B cell (primary cell): ENCODE measurements at regions not wholly inside any gene's neighbourhood (a gene's known extent, or its start where the extent isn't known, plus 50 kb on each side); places are given as distances from the start of the nearest gene placed in this dataset.

ENCODE experiments used
- ATAC-seq: fragments of 200-7000 bp; cut with Tn5 transposase; one replicate; pipeline ENCODE4 v1.10.0; 2021; ENCODE audit warnings: low read depth, mild to moderate bottlenecking, moderate number of reproducible peaks, moderate library complexity
- CTCF ChIA-PET: fragments of 350-600 bp; sonication (Branson Sonifier 250); formaldehyde crosslinking; loops from one replicate; lab custom pipeline; 2021; ENCODE audit warnings: antibody characterized with exemption, inconsistent platforms; lab: Charles Lee
- POLR2A ChIA-PET: fragments of 350-600 bp; sonication (Branson Sonifier 250); formaldehyde crosslinking; loops from one replicate; lab custom pipeline; 2021; ENCODE audit warnings: antibody characterized with exemption; lab: Charles Lee
- DNase-seq: peaks from one replicate; pipeline ENCODE4 v3.0.0; 2013
- H2AFZ ChIP-seq: 2 replicates; pipeline ENCODE4 v1.6.1; 2012; ENCODE audit warnings: mild to moderate bottlenecking, low read depth, low read length; ENCODE audit not compliant: insufficient read depth, poor library complexity, severe bottlenecking
- H3K27ac ChIP-seq, 2 donors: 1 replicate in 1 of 2; 2 replicates in 1 of 2; pipeline ENCODE4 v1.5.1; 2012 to 2013; ENCODE audit warnings: low read length in 2 of 2, mild to moderate bottlenecking in 2 of 2, moderate library complexity in 1 of 2
- H3K27me3 ChIP-seq, 4 experiments: fragments of 200-600 bp in 1 of 4; sonication (generic) in 1 of 4; replicated peaks in 1 of 4; 1 replicate in 2 of 4; 2 replicates in 2 of 4; pipeline versions ENCODE4 v1.6.1 to v1.7.0; 2013 to 2016; ENCODE audit warnings: low read length in 3 of 4, mild to moderate bottlenecking in 2 of 4, mixed read lengths in 1 of 4, moderate library complexity in 1 of 4; ENCODE audit not compliant: insufficient read depth in 4 of 4, control insufficient read depth in 3 of 4; ENCODE audit errors: control extremely low read depth in 1 of 4
- H3K36me3 ChIP-seq, 2 experiments: replicated peaks in 1 of 2; 1 replicate in 1 of 2; 2 replicates in 1 of 2; pipeline versions ENCODE4 v1.6.1 to v1.7.1; 2013; ENCODE audit warnings: low read length in 1 of 2; ENCODE audit not compliant: insufficient read depth in 2 of 2, control insufficient read depth in 1 of 2; ENCODE audit errors: control extremely low read depth in 1 of 2, extremely low read depth in 1 of 2
- H3K4me1 ChIP-seq, 2 donors: fragments of 200-600 bp in 1 of 2; sonication (generic) in 1 of 2; 1 replicate in 1 of 2; 2 replicates in 1 of 2; pipeline versions ENCODE4 v1.5.1 to v1.6.1; 2013 to 2017; ENCODE audit warnings: low read length in 2 of 2; ENCODE audit not compliant: control insufficient read depth in 2 of 2, insufficient read depth in 2 of 2
- H3K4me2 ChIP-seq: replicated peaks from 2 replicates; pipeline ENCODE3; 2012; ENCODE audit warnings: mild to moderate bottlenecking, low read depth, low read length; ENCODE audit not compliant: poor library complexity, severe bottlenecking
- H3K4me3 ChIP-seq, 5 experiments: fragments of 200-600 bp in 1 of 5; sonication (generic) in 1 of 5; 1 replicate in 3 of 5; 2 replicates in 2 of 5; pipeline versions ENCODE4 v1.5.1 to v1.7.0; 2011 to 2016; ENCODE audit warnings: low read length in 4 of 5, mild to moderate bottlenecking in 4 of 5, low read depth in 2 of 5, control low read depth in 1 of 5, moderate library complexity in 1 of 5; ENCODE audit not compliant: insufficient read depth in 1 of 5; ENCODE audit errors: control extremely low read depth in 1 of 5, extremely low read depth in 1 of 5
- H3K79me2 ChIP-seq: fragments of 200-600 bp; sonication (generic); one replicate; pipeline ENCODE4 v1.6.0; 2016; ENCODE audit warnings: low read length; ENCODE audit not compliant: control insufficient read depth, insufficient read depth
- H3K9ac ChIP-seq: fragments of 200-600 bp; sonication (generic); 2 replicates; pipeline ENCODE4 v1.6.1; 2017; ENCODE audit warnings: mild to moderate bottlenecking, low read length, moderate library complexity
- H3K9me3 ChIP-seq, 3 donors: one replicate each; pipeline versions ENCODE4 v1.6.1 to v1.7.1; 2013; ENCODE audit warnings: low read length in 2 of 3; ENCODE audit not compliant: control insufficient read depth in 2 of 3, insufficient read depth in 1 of 3; ENCODE audit errors: control extremely low read depth in 1 of 3
- H4K20me1 ChIP-seq: 2 replicates; pipeline ENCODE4 v1.6.0; 2012; ENCODE audit warnings: mild to moderate bottlenecking, low read length; ENCODE audit not compliant: insufficient read depth, control insufficient read depth, poor library complexity, severe bottlenecking
- H3K27ac Mint-ChIP-seq: one replicate; pipeline ENCODE4 v1.8.0; 2021; ENCODE audit warnings: mixed read lengths
- H3K27me3 Mint-ChIP-seq: one replicate; pipeline ENCODE4 v1.8.0; 2021; ENCODE audit warnings: mixed read lengths
- H3K4me1 Mint-ChIP-seq: one replicate; pipeline ENCODE4 v1.8.0; 2021; ENCODE audit warnings: mixed read lengths
- H3K4me3 Mint-ChIP-seq: one replicate; pipeline ENCODE4 v1.8.0; 2021; ENCODE audit warnings: mixed read lengths
- H3K9me3 Mint-ChIP-seq: one replicate; pipeline ENCODE4 v1.8.0; 2022; ENCODE audit warnings: mixed read lengths; ENCODE audit not compliant: insufficient read depth
- CTCF ChIP-seq: fragments of 200-600 bp; IDR thresholded peaks from one replicate; pipeline ENCODE4 v1.8.0; 2022; ENCODE audit warnings: antibody characterized with exemption, mild to moderate bottlenecking
- EZH2 ChIP-seq: IDR thresholded peaks from 2 replicates; pipeline ENCODE4 v1.6.1; 2012; ENCODE audit warnings: borderline replicate concordance, low read depth, mild to moderate bottlenecking, moderate library complexity, low read length; ENCODE audit not compliant: insufficient read depth, poor library complexity, severe bottlenecking
- WGBS: methylation state at CpG from one replicate; pipeline ENCODE4 v1.1.5; 2013; ENCODE audit warnings: missing lambda C conversion rate; ENCODE audit not compliant: insufficient coverage; 5-methylcytosine and 5-hydroxymethylcytosine counted together
- intact Hi-C: fragments of 100-400 bp; cut with micrococcal nuclease; formaldehyde crosslinking; loops from one replicate; pipeline ENCODE4 v1.10.0; 2022

GRCh38 chr1:184889902-184890301 is 84.4 kb downstream of the NIBAN1 start:
- Histone ChIP-seq H2AFZ (no peak overlapping the region), H3K27ac (no peak overlapping the region), H3K4me2 (no peak overlapping the region), H3K27me3 (no peaks in the 10 kb centered on the region), H3K36me3 (no peaks in the 10 kb centered on the region), H3K4me3 (no peak overlapping the region), H3K9me3 (no peaks in the 10 kb centered on the region), H3K79me2 (no peaks in the 10 kb centered on the region), H4K20me1 (no peaks in the 10 kb centered on the region), H3K9ac (no peak overlapping the region), H3K4me1 (peaks cover 0 to 3% of the 10 kb centered on the region in 2 donors)
- peaks cover 17% of the 10 kb centered on the region for H3K4me1 Mint-ChIP-seq
- no peak for DNase-seq
- TF ChIP-seq EZH2 (no peak), CTCF (no peak)
- H3K9me3 Mint-ChIP-seq, result no peaks in the 10 kb centered on the region
- CTCF ChIA-PET, result no interaction called here
- intact Hi-C loops, result no loop called here
- POLR2A ChIA-PET, result no interaction called here
- H3K4me3 Mint-ChIP-seq, result no peak overlapping the region
- 80% methylated on average over 1 of the region's 3 CpGs for WGBS
- no peak overlapping the region for H3K27ac Mint-ChIP-seq
- H3K27me3 Mint-ChIP-seq, result no peaks in the 10 kb centered on the region
- ATAC-seq, result no peak

- H2AFZ ChIP-seq, result no peak overlapping the region
- Mint-ChIP-seq H3K9me3 (no peaks in the 10 kb centered on the region), H3K27me3 (no peaks in the 10 kb centered on the region), H3K27ac (no peak overlapping the region), H3K4me3 (no peak overlapping the region), H3K4me1 (peaks cover 17% of the 10 kb centered on the region)
- no peak overlapping the region for H3K4me3 ChIP-seq
- no peak overlapping the region for H3K27ac ChIP-seq
- peaks cover 0 to 3% of the 10 kb centered on the region in 2 donors for H3K4me1 ChIP-seq
- intact Hi-C loops, result no loop called here
- H3K9ac ChIP-seq, result no peak overlapping the region
- H3K4me2 ChIP-seq, result no peak overlapping the region
- no peaks in the 10 kb centered on the region for H3K36me3 ChIP-seq
- ATAC-seq (no peak), DNase-seq (no peak)
- POLR2A ChIA-PET, result interaction anchor here (0.6 kb wide), 1 partner anchor 74 kb away, joined by 6 read pairs; no protein-coding TSS in a partner anchor
- TF ChIP-seq EZH2 (no peak), CTCF (no peak)
- H4K20me1 ChIP-seq, result no peaks in the 10 kb centered on the region
- no peaks in the 10 kb centered on the region for H3K27me3 ChIP-seq
- CTCF ChIA-PET, result no interaction called here
- H3K9me3 ChIP-seq, result no peaks in the 10 kb centered on the region
- no peaks in the 10 kb centered on the region for H3K79me2 ChIP-seq
- WGBS, result 100% methylated on average over 1 of the region's 1 CpG
Observed at GRCh38 chr1:184889166-184889565, 85.1 kb downstream of the NIBAN1 start.
